Upper lobe of left lung (tissue), 4 donors: ENCODE measurements at regions not wholly inside any gene's neighbourhood (a gene's known extent, or its start where the extent isn't known, plus 50 kb on each side); places are given as distances from the start of the nearest gene placed in this dataset.
"Not testable (repeated sequence)": the region's sequence is repeated elsewhere in the genome, so short reads cannot be mapped to it uniquely, and the experiment has no call there.

Source experiments
- CTCF ChIP-seq, 6 experiments: fragments of 450-650 bp in 4 of 6; fragments of 200-600 bp in 2 of 6; sonication (generic) in 2 of 6; IDR thresholded peaks; one replicate each; pipeline ENCODE4 v1.5.1; 2016 to 2019; ENCODE audit warnings: antibody characterized with exemption in 6 of 6
- EP300 ChIP-seq, 4 donors: sonication (generic); formaldehyde crosslinking; IDR thresholded peaks; one replicate each; pipeline ENCODE4 v1.5.1; 2017; ENCODE audit warnings: antibody characterized with exemption in 4 of 4, control low read depth in 2 of 4
- POLR2A ChIP-seq, 4 donors: fragments of 450-650 bp; IDR thresholded peaks; one replicate each; pipeline ENCODE4 v1.5.1; 2016 to 2017; ENCODE audit warnings: antibody characterized with exemption in 4 of 4, mild to moderate bottlenecking in 2 of 4
- POLR2AphosphoS5 ChIP-seq, 2 donors: sonication (generic); formaldehyde crosslinking; IDR thresholded peaks; one replicate each; pipeline ENCODE4 v1.5.1; 2017; ENCODE audit warnings: antibody characterized with exemption in 2 of 2

DNA sequence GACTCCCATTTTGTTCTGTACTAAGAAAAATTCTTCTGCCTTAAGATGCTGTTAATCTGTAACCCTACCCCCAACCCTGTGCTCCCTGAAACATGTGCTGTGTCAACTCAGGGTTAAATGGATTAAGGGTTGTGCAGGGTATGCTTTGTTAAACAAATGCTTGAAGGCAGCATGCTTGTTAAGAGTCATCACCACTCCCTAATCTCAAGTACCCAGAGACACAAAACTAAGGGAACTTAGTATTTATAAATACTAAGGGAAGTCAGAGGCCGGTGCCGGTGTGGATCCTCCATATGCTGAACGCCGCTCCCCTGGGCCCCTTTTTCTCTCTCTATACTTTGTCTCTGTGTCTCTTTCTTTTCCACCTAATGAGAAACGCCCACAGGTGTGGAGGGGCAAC, 593.2 kb upstream of the HTR2C start:
- not testable (repeated sequence) for TF ChIP-seq POLR2A, CTCF, POLR2AphosphoS5, EP300 (IDR thresholded peaks at IDR 0.05)
